LoVo (cell line): ENCODE measurements at regions not wholly inside any gene's neighbourhood (a gene's known extent, or its start where the extent isn't known, plus 50 kb on each side); places are given as distances from the start of the nearest gene placed in this dataset.

ENCODE experiments used
- DNase-seq: peaks from one replicate; pipeline ENCODE4 v3.0.0-alpha.2; 2016; ENCODE audit warnings: low spot score

DNA sequence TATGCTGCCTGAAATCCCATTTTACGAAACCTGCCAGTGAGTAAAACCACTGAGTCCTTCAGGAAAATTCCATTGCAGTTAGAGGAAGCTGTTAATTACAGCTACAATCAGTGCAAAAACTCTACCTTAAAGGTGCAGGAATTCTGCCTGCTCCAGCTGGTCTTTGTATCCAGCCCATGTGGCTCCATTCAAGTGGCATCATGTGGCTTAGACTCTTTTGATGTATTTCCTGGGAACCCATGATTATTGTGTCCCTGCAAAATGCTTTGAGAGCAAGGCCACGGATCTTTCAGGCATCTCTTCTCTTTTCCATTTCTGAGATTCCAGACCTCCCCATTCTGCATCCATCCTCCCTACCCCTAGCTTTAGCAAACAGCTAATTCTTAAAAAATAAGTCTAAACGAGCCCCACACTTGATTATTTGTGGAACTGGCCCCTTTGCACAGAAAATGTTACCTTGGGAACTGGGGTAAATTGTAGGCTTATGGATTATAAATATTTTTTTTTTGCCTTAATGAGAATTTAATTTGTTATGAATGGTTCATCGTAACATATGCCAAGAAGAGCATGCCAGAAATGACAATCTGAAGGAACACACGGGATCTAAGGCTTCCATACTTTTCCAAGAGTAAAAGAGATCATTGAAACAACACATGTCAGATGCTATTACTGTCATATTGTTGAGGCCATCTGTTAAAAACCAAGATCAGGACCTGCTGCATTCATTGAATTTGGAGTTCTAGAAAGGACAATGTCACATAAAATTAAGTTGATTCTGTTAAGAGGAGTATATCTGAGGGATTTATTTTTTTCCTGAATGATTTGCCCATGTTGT, 144.6 kb downstream of the TPH2 start:
- DNase-seq = no peak

DNA sequence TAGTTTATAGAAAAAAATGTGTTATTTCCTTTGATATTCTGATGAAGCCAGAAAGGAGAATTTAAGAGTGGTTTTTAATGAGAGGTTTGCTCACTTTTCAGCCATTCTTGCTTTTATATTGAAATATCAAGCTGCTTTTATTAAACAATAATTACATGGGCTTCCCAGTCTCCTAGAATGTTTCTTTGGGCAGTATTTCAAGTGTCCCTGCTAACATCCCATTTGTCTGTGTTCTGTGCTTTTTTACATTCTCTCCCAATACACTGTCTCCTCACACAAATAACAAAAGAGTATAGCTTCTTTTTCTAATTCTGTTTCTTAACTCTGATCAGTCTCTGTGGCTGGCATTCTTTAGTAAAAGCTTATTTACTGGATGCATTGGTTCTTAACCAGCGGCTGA, 145.4 kb downstream of the TPH2 start:
- DNase-seq = no peak

DNA sequence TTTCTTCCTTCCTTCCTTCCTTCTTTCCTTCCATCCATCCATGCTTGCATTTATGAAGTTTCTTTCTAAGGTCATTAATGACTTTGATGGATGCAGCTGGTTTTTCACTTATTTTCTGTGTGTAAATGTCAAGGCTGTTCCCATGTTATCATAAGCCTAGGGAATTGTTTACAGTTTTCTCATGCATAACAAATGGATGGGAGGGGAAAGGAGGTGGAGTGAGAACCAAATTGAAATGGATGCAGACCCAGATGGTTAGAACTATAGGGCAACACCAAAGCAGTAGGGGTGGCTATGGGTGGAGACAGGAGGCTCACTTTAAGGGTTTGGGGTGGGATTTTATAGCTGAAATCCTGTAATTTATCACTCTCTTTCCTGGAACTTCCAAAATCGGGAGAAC, 146.2 kb downstream of the TPH2 start:
- DNase-seq = no peak

DNA sequence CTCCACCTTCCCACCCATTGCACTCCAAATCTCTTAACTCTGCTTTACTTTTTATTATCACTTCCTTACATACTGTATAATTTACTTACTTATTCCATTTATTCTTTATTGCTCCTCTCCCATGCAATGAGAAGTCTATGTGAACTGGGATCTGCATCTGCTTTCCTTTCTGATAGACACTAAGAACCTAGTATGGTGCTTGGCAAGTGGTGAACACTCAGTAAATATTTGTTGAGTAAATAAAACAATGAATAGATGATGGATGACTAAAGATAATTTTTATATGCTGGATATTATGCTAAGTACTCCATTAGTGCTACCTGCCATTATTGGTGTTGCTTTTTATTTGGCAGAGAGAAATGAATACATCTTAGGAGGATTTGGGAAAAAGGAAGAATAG, 151.0 kb downstream of the TPH2 start:
- DNase-seq = no peak

DNA sequence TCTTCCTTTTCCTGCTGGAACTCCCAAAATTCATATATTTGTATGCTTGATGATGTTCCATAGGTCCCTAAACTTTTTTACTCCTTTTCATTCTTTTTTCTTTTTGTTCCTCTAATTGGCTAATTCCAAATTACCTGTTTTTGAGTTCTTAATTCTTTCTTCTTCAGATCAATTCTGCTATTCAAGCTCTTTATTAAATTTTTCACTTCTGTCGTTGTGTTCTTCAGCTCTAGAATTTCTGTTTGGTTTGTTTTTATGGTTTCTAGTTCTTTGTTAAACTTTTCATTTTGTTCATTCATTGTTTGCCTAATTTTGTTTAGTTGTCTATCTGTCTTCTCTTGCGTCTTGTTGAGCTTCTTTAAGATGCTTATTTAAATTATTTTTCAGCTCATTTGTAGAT, 154.8 kb downstream of the TPH2 start:
- no peak for DNase-seq

DNA sequence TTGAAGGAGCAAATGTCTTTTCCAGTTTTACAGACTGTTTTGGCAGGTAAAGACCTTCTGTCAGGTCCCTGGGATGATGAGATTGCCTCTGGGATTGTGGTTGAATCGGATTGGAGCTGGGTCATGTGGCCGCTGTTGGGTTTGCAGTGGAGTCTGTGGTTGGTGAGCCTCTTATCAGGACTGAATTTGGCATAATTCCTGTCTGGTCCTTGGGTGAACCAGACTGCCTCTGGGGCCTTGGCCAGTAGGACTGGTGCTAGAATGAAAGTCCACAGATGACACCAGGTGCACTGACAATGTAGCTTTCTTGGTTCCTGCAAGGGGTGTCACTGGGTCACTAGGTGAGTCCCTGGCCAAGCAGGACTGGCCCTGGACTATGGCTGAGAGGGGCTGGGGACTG, 155.3 kb downstream of the TPH2 start:
- DNase-seq = no peak

DNA sequence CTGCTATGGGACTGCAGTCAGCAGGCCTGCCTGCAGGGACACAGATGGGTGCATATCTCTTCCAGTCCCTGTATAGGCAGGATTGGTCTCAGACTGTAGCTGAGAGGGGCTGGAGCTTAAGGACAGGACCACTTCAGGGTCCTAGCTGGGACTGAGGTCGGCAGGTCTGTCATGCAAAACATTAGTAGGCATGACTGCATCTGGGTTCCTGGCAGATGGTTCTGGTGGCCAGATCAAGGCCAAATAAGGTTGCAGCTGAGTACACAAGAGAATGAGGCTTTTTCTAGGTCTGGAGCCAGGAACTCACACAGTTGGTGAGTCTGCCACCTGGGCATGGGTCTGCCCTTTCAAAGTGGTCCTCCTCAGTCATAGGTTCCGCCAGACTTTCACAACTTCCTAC, 155.8 kb downstream of the TPH2 start:
- DNase-seq = no peak

DNA sequence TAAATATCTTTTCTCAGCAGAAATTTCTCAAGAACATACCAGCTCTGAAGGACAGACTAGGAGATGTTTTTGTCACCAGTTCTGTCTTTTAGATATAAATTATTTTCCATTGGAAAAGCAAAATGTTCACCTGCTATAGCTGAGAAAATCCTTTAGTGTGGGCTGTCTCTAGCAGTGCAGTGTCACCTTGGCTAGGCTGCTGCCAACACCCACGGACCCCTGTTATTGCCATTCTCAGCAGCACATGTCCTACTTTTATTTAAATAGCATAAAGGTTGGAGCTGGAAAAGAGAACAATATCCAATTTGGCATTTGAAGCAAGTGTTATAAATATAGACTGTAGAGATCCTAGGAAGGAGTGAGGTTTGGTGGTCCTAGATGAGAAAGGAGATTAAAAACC, 156.4 kb downstream of the TPH2 start:
- no peak for DNase-seq

DNA sequence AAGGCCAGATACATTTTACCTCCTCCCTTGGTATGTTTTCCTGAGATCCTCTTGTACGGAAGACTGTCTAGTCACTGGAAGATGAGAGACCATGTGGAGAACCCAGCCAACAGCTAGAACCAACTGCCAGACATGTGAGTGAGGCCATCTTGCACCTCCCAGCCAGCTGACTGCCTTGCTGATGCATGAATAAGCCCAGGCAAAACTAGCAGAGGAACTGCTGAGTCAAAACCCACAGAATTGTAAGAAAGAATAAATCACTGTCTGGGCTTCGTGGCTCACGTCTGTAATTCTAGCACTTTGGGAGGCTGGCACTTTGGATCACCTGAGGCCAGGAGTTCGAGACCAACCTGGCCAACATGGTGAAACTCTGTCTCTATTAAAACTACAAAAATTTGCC, 160.0 kb downstream of the TPH2 start:
- no peak for DNase-seq

DNA sequence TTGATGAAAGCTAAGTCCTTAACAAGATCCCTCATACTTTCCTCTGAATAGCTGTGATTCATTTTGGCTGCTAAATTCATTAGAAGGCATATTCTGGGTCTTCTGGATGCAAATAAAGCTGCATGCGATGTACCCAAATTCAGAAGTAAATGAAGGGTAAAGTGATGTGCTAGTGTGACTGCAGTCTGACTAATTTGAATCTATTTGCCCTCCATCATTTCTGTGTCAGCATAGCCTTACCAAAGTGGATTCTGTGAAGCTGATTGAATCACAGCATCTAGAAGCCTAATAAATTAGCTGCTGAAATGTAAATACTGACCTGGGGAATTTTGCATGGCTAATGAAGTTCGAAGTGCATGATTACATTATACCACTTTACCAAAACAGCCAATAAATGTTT, 162.2 kb downstream of the TPH2 start:
- no peak for DNase-seq

DNA sequence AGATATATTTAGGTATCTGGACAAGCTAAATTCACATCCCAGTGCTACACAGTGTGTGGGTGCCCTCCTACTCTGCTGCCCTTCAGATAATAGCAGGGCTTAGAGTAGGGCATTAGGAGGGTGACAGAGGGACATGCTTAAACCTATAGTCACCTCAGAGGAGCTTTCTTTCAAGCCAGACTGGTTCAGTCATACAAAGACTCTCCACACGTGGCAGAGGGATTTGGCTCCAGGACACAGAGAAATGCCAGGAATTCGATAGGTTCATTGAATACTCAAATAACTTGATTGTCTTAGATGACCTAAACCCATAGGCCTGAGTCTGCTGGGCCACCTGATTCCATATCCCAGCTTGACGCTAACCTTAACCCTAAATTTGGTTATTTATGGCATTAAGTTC, 163.5 kb downstream of the TPH2 start:
- no peak for DNase-seq

DNA sequence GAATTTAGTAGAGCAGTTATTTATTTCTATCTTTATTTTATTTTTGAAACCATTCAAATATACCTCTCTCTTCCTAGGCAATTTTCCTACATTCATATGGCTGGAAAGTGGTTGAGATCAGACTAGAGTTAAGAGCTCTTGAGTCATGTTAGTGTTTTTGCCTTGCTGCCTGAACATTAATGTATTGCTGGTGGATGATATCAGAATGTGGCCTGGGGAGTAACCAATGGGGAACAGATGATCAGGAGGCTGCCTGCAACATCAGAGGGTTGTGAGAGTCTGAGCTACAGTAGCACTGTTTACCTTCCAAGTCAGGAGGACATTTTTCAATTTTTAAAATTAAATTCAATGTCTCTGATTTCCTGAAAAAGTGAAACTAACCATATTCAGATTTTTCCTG, 166.3 kb upstream of the TRHDE start:
- no peak for DNase-seq

DNA sequence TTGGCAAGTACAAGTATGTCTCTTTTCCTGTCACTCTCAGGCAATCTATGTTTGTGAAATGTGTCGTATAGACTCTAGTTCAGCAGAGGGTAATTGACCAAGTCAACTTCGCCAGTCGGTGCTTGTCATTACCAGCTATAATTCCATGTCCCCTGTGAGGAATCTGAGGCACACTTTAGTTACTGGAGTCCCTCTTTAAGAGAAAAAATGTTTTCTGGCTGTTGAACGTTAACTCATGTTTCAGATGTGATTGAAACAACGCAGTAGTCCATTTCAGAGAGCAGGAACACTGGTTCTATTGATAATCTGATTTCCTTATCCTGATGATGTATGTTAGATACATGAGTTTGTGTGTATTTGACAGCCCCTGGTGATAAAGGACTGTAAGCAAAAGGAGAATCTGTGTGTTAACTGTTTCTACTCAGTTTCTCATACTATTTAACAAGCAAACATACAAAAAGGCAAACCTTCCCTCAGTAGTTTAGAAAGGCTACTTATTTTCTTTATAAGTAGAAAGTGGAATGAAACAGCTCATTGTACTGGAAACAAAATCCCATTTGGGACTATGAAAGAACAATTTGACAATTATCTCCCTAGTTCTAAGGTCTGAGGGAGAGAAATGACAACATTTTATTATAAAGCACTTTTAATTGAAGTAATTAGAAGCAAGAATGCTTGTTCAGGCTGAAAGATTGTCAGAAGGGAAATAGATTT, 161.1 kb upstream of the TRHDE start:
- DNase-seq = no peak

DNA sequence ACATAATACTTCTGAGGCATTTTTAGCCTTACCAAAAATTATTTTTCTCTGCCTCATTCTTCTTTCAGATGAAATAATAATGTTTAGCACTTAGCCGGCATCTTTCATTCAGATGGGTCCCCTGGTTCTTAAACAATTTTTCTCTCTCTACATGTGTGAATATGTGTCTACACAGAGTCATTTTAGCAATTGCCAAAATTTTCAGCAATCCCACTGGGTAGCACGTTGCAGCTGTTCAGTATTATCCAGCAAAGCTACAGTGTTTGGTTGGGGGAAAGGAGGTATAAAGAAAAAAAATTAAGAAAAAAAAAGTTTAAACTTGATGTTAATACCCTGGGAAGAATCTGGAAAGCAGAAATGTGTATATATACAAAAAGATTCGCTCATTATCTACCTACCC, 160.5 kb upstream of the TRHDE start:
- DNase-seq = no peak

DNA sequence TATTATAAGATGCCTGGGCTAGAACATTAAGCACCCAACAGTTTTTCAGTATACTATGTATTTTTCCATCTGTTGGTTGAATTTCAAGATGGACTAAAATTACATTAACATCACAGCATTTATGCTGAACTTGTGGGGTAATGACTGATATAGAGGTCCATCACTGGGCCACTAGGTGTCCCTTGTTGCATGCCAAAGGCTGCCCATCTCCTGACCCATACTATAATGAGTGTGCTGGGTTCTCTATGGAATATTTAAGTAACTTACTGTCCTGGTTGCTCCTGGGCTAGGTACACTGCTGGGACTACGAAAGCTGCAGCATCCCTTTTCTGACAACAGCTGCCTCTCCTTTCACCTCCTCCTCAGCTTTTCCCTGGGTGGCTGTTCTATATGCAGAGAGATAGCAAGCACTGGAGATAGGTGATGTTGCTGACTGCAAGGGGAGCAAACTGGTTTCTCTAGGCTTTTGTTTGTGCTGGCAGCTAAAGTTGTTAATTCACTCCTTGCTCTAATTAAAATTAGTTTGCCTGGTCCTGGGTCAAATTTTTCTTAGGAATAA, 138.6 kb upstream of the TRHDE start:
- no peak for DNase-seq

DNA sequence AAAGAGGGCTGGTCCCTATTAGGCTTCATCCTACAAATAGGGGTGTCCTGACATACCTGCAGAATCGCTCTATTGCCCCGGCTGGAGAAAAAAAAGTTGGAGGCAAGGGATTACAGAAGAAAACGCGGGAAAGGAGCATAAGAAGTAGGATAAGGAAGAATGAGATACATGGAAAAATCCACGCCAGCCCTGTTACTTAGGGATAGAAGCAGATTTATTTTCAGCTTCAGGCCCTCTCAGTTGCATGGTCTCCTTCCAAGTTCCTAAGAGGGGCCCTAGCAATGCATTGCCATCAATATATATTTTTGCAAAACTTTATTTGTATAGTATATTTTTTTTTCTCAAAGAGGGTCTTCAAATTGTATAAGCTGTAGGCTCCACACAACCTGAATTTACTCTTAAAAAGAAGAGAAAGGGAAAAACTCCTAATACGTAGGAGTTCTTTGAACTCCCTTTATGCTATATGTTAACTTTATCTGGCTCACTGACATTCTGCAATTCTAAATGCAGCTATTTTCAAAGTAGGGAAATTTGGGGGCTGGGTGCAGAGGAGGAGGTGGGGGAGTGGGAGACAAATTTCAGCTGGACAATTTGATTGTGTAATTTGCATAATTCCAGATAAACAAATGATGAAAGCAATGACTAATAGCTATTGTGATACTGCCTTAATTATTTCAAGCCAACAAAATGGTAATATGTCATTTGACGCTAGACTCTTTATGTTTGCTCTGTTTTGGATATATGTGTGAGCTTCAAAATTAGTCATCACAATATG, 137.7 kb upstream of the TRHDE start:
- no peak for DNase-seq

DNA sequence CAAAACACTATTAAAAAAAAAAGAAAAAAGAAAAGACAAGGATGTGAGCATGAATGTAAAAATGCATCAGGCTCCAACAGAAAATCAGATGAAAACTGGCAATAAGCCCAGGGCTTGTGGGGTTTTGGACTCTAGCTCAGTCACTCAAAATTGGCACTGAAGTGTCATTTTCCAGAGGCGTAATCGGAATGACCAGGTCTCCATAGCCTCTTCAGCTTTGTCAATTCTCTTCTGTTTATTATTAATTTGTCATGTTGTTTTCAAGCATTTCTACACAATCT, 137.2 kb upstream of the TRHDE start:
- no peak for DNase-seq

DNA sequence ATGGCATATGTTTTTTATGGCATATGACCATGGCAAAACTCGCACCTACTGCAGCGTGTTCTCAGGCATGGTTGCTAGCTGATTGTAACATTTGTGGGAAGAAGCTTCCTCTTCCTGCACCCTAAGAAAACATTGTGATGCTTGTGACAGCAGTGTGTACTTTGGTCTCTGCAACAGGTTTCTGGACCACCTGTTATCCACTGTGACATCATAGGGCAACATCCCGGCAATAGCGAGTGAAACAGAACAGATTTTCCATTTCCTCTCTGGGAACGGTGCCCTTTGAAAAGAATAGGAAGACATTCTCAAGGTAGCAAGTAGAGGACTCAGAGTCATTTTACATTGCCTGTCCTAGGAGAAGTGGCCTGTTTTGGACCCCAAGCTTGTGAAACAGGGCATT, 135.4 kb upstream of the TRHDE start:
- DNase-seq = no peak

DNA sequence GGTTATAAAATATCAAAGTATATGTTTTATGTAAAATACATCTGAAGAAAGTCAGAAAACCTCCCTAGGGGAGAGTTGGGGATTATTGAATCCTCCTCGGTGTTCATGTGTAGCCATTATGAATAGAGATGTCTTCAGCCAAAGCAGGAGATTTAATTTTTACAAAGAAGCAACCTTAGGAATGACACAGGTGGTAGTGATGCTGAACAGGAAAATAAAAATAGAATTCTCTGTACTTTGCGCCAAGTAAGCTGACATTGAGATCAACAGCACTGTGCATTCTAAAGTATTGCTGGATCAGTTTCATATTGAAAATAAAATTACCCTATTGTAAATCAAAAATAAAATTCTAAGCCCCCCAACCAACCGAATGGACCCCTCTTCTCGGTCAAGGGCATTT, 132.8 kb upstream of the TRHDE start:
- no peak for DNase-seq

DNA sequence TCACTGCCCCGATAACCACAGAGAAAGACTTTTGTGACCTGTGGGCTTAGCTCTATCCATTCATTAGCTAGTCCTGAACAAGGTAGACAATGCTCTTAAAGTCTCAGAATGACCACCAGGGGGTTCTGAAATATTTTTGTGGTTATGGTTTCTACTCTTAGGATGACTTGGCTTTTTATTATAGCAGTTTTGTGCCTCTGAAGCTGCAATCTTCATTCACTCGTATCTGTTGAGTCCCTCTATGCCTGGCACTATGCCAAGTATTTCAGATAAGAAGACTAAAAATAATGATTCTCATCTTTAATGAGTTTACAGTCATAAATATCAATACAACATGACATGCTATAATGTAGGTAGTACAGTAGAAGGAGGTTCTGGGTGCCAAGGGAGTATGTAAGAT, 130.8 kb upstream of the TRHDE start:
- peak; percentile 6 for DNase-seq

DNA sequence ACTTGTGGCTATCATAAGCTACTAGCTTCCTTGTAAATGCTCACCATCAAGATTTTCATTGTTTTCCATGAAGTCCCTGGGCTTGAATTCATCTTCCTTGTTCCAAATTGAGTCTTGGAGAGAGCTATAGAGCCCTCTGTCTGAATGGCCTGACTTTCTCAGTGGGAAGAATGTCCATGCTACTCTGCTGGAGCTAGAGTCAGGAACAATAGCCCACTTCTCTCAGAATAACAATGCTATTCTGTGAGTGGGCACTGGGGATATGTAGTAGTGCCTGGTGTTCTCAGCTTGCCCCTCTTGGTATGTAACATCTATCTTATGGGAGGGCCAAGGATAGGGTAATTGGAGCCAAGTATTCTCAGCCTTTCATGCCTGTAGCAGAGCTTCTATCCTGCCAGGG, 127.6 kb upstream of the TRHDE start:
- no peak for DNase-seq

DNA sequence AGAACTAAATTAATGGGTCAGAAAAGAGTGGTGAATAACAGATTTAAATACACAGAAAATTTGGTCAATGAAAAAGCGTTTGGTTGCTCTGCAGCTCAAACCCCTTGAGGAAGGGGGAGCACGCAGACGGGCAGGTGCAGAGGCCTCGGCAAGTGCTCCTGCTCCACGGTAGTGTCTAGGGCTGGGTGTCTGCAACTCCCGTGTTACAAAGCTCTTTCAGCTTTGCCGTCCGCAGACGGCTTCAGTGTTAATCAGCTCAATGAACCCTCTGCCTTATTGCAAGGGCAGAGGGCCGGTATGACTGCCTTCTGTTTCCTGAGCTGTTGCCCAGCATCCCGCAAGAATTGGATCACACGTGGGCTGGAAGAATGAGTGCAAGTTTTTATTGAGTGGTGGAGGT, 125.7 kb upstream of the TRHDE start:
- no peak for DNase-seq

DNA sequence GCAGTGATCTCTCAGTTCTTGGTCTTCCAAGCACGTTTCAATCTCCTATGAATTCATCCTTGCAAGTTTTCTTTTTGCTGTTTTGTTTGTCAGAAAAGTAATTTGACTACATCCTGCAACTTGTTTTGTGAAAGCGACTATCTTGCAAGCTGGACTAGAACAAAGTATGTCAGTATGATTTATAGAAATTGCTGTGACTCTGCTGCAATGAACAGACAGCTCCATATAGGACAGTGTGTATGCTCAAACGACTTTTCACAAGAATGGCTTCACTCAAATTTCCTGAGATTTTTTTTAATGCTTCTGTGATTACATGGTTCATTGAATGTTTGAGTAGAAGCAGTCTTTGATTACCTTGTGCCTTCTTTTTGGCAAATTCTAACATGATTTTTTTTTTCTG, 123.5 kb upstream of the TRHDE start:
- no peak for DNase-seq
